GM19324 (cell line): ENCODE measurements at regions not wholly inside any gene's neighbourhood (a gene's known extent, or its start where the extent isn't known, plus 50 kb on each side); places are given as distances from the start of the nearest gene placed in this dataset.

Source experiments
- ATAC-seq: cut with Tn5 transposase; IDR thresholded peaks from one replicate; pipeline ENCODE4 v1.9.1; 2021; ENCODE audit warnings: mild to moderate bottlenecking, moderate library complexity; ENCODE audit not compliant: unreplicated experiment, low FRiP score

DNA sequence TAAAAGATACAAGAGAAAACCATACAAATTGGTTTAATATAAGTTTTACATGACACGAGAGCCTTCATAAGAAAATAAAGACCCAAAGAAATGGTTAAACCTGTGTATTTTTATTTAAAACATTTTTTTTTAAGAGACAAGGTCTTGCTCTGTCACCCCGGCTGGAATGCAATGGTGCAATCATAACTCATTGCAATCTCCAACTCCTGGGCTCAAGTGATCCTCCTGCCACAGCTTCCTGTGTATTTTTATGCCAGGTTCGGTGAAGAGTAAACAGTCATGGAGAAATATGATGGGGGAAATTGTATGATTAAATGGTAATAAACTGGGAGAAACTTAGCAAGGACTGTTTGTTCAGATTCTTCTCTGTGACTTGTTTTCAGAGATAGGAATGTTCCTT is 441.0 kb downstream of the TUSC7 start:
- ATAC-seq = no peak

DNA sequence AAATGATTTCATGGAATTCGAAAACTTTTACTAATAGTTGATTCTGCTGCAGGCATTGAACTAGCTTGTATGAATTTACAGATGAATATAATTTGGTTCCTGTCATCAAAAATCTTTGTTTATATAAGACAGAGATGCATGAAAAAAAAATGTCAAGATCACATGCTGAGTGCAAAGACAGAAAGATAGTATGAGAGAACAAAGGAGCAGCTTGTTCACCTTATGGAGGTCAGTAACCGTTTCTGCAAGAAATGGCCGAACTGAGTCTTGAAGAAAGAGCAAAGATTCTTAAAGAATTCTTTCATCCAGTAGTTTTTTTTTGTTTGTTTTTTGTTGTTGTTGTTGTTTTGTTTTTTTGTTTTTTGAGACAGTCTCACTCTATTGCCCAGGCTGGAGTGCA is 450.6 kb downstream of the TUSC7 start:
- ATAC-seq = no peak

DNA sequence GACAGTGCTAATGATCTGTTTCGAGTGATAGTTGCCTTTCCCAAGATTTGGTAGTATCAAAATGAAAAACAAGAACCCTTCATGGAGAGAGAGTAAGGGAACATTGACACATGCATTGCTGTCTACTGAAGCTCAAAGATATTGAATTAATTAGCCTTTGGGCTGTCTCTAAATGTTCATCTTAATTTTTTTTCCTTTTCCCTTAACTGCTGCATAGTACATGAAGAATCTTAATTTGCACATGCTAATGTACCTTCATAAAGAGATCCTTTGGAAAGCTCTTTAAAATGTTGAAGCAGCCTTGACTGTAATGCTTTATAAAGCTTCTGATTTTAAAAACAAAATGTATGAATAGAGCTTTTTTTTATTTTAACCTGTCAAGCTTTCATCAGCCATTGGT is 452.2 kb downstream of the TUSC7 start:
- no peak for ATAC-seq

DNA sequence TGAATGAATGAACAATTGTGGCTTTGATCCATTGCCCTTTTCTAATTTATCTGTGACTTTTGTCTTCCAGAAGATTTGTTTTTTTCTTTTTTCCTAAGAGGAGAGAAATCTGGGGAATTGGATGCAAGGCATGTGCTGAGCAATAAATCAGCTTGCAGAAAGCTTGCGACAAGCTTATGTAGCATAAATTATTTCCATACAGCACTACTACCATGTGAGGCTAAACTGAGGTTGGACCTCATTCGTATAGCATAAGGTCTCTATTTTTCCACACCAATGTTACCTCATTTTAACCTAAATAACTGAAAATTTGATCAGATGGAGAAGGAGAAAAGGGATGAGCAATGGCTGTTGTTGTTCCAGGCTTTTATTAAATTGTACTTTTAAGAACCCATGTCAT is 455.6 kb downstream of the TUSC7 start:
- ATAC-seq = no peak

DNA sequence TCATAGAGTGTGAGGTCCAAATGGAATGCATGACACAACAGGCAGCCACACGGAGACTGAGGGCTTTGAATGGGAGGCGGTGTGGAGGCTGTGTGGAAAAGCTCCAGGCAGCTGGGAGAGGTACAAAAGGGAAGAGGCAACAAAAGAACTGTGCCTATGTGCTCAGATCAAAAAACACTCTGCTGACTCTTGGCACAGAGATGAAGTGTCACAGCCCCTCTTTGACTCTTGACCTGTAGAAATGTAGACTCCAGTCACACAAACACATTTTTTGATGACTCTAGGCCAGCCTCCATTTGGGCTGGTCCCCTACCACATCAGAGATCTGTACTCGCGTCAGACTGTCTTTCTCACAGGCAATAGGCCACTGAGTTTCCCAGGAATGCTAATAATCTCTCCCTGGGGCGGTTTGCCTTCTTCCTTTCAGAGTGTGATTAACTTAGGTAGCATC is 456.0 kb downstream of the TUSC7 start:
- ATAC-seq = no peak

DNA sequence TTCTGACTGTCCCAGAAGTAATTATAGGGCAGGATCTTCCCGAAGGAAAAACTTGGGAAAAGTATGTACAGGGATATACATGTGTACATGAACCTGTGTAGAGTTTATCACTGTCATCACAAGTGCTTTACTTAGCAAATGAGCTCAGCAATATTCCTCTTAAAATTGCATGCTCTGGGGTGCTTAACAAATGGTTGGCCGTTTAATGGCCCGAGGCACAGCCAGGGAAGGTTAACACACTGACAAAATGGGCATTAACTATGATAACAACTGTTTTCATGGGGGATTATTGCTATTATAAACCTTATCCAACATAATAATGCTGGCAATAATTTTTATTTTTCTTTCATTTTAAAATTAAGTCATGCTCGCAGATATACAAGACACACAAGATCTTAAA is 459.3 kb downstream of the TUSC7 start:
- ATAC-seq = no peak

DNA sequence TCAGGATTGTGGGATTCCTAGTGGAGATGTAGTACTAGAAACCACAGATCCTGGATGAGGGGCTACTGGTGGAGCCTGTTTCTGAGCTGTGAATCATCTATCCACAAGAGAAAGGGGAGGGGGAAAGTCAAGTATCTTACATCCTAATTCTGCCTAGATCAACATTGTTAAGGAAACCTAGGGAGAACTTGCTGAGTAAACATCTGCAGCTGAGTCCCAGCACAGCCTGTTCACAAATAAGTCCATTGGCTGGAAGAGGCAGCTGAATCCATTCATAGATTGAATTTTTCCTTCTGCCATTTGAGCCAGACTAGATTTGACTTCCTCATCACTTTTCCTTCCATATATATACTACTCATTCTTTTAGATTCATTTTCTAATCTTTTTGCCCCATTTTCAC is 460.5 kb downstream of the TUSC7 start:
- ATAC-seq = no peak

DNA sequence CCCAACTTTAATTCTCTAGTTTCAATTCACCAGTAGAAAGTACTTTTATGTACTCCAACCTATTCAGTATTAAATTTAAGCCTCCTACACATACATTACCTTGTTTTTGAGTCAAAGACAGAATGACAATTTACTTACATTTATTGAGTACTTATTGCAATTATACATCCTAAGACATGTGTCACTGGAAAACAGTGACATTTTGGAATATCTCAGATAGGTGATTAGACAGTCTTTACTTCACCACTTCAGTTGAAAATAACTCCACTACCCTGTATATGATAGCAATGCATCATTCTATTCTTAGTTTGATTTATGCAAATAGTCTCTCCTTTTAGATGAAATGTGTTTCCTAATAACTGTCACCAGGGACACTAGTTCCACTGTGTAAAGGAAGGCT is 461.5 kb downstream of the TUSC7 start:
- ATAC-seq = no peak

DNA sequence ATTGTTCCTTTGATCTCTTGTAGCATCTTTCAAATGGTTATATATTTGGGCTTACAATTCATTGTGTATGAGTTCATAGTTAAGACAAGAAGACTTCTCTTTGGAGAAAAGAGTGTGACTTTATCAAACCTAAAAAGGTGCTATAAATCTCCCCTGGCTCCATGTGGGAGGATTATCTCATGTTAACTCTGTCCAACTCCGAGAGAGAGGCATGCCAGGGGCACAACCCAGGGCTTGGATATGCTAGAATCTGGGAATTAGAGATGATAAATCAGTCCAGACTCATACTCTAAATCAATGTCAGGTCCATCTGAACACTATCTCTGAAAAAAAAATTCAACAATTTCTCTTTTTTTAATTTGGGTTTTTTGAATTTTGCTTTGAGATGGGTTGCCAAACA is 462.8 kb downstream of the TUSC7 start:
- ATAC-seq = no peak

DNA sequence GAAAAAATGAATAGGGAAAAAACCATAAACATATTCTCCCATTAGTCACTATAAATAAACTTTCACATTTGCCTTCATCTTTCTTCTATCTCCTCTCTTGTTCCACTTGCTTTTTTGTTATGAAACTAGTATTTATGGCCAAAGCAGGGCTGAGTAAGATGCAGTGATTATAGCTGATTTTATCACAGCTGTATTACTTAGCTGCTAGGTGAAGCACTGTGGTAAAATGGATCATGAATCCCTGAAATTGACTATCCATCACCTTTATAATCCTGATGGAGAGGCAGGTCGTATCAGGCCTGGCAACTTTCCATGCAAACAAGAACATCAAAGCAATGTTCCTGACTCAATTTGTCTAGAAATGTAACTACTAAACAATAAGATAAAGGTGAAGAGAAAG is 471.6 kb downstream of the TUSC7 start:
- no peak for ATAC-seq

DNA sequence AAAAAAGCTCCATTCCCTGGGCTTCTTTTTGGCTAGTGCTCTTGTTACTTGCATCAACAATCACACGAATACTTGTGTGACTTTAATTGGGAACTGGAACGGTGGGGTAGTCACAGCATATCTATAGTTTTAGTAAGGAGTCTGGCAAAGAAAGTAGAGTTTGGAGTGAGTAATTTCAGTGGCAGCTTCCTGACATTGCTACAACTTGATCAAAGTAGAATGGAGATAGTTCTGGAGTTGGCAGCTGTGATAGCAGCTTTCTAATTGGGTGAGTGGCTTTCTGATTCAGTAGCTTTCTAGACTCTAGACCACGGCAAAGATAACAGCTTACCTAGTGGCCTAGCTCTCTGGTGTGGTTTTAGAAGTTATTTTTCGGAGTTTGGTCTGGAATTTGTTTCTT is 475.0 kb downstream of the TUSC7 start:
- ATAC-seq = no peak

DNA sequence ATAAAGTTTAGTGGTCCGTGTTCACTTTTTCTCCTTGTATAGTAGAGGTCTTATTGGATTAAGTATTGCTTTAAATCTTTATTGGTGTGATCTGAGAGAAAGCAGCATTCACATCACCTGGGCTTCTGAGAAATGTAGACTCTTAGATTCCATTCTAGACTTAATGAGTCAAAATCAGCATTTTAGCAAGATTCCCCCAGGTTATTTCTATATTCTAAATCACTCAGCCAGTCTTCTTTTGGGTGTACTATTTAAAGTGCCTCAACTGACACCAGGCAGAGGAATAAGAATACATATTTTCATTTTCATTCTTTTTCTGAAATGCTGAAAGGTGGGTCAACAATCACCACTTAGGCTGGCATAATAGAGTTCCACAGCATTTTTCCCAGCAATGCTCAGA is 481.7 kb downstream of the TUSC7 start:
- ATAC-seq = no peak

DNA sequence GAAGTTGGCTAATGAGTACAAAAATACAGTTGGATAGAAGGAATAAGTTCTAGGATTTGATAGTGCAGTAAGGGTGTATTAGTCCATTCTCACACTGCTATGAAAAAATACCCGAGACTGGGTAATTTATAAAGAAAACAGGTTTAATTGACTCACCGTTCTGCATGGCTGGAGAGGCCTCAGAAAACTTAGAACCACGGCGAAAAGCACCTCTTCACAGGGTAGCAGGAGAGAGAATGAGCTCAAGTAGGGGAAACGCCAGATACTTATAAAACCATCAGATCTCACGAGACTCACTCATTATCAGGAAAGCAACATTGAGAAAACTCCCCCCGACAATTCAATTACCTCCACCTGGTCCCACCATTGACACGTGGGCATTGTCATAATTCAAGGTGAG is 483.3 kb downstream of the TUSC7 start:
- ATAC-seq = no peak

DNA sequence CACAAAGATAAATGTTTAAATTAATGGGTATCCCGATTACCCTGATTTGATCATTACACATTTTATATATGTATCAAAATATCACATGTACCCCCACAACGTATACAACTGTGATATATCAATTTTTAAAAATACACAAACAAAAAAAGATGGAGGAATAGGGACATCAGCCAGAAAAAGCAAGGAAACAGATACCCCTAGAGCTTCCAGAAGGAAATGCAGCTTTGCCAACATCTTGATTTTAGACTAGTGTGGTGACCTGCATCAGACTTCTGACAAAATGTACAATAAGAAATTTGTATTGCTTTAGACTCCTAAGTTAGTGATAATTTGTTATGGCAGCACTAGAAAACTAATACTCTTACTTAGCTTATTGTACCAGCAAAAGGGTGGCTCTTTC is 483.8 kb downstream of the TUSC7 start:
- ATAC-seq = no peak

DNA sequence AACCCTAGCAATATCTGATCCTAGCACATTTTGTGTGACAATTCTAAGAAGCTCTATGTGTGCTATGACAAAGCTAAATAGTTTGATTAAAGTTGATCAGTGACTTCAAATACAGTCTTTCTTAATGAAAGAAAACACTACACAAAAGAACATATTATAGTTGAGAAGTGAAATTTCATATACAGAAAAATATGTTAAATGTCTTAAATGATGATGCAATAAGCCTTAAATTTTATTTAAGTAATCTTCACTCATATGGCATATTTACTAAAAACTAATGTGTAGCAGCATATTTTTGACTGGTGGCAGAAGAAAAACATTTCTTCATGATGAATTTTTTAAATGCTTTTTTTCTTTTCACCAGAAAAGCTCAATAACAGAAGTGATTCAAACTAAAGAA is 485.5 kb downstream of the TUSC7 start:
- ATAC-seq = no peak

DNA sequence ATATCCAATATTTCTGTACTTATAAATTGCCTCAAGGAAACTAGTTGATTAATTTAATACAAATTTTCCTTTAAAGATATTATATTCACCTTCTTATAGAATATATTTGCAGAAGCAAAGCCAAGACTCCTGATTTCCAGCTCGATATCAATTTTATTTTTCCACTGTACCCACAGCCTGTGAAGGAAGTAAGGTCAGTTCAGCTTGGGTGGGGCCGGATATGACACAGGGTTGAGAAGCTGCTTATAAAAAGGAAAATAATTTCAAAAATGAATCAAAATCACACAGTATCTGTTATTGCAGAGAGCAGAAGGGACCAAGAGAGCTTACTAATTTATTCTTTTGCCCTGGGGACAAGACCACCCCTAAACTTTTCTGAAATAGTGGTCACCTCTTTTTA is 491.4 kb downstream of the TUSC7 start:
- no peak for ATAC-seq

DNA sequence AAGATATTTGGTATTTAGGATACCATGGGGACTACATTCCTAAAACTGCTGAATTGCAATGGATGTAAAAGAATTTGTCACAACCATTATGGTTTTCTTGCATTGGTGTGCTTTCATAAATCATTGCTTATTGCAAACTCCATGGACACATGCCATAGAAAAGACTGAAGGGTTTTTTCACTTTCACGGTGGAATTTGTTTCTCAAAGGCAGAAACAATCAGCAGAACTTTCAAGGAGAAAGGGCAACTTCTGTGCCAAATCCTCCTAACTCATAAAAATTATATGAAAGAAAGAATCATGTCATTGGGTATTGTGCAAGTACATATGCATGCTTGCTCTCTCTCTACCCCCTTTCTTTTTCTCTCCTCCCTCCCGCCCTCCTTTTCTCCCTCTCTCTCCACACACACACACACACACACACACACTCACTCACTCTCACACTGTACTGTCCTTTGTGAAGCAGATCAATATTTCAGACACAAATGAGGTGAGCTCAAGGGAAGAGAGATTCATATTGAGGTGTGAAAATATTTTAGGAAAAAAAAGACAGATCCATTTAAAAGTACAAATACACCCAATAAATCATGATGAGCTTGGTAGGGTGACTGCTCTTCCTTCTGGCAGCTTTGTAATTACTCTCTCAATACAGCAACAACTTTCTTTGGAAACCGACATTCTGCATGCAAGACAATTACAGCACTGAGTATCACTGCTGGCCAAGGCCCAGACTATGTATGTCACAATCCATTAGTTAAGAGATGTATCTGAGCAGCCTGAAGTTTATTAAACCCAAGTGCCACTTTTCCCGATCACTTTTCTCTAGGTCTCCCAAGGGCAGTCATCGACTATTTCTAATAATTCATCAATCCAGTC is 492.6 kb downstream of the TUSC7 start:
- no peak for ATAC-seq

DNA sequence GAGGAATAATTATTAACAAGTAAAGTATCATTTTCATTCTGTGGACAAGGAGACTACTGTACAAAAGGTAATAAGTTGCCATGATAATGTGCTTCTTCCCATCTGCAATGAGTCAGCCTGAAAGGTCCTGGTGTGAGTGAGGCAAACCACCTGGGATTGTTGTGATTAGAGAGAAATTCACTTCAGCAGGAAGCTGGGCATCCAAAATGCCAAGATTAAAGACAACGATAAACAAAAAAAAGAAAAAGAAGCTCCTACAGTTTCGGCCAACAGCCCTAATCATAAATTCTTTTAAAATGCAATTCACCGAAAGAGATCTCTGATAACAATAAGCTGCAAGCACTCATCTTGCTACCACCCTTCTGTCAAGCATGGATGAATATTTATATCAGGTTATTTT is 507.8 kb downstream of the TUSC7 start:
- no peak for ATAC-seq

DNA sequence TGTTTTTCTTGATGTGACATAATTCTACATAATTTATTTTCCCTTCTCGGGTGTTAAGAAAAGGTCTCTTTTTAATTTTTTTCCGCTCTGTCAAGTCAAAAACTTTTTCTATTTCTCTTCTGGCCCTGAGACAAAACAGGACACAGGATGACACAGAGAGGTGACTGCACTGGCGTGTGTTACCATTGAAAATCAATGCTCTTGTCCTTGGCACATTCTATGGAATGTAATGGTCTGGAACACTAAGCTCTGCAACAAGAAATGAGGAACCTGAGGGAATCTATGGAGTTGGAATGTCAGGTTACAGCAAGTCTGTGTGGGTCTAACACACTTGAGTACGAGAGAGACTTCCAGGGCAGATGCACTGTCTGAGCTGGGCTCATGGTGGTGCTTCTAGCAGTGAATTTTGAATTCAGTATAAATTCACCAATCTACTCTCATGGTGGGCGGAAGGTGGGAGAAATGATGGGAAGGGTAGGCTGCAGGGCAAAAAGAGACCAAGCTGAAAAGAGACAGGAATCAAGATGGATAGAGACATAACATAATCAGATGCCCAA is 508.3 kb downstream of the TUSC7 start:
- ATAC-seq = no peak

DNA sequence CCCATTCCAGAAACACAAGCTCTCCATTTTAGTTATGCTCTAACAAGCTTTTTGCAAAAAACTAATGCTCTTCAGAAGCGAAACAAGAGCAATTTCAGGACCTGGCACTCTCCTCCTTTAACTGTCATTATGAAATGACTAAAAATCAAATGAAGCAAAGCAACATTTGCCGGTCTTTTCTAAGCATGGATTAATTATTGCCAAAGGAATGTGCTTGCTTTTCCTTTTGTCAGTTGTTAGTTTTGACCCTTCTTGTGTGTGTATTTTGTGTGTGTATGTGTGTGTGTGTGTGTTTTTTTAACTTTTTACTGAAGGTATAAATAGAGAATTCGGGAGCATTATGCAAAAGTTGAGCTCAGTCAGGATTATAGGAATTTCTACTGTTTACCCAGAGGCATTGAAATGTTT is 509.1 kb downstream of the TUSC7 start:
- ATAC-seq = no peak

DNA sequence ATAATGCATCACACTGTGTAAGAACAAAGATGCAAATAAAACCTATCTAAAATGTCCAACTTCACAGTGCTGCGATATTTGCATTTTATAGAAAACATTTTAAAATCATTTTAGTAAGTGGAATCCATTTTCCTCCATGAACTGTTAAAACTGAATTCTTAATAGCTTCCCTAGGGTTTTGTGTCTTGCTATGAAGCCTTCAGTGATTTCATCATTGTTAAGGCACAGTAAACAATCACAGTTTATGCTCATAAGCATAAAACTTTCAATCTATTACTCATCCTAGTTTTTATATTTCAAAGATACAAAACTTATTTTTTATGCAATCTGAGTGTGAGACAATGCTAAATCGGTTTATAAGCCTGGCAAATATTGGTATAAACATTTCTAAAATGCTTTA is 509.7 kb downstream of the TUSC7 start:
- no peak for ATAC-seq

DNA sequence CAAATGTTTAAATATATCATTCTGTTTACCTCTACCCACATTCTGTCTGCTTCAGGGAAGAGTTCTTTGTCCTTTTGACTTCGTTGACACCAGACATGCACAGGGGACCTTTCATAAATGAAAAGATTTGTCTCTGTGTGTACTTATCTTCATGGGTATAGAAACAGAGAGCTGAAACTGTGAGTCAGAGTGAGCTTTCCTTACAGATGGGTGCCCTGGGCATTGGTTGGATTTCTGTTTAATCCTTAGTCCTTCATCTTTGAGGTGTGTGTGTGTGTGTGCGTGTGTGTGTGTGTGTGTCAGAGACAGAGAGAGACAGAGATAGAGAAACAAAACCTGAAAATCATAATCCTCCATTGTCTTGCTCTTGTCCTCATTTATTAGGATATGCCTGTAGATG is 517.4 kb downstream of the TUSC7 start:
- ATAC-seq = no peak
